Activated CD4-positive, alpha-beta T cell treated with anti-CD3 and anti-CD28 coated beads, Interleukin-2, amount 50 U/mL, for 48 hours (primary cell): ENCODE measurements at regions not wholly inside any gene's neighbourhood (a gene's known extent, or its start where the extent isn't known, plus 50 kb on each side); places are given as distances from the start of the nearest gene placed in this dataset.
"Not testable (repeated sequence)": the region's sequence is repeated elsewhere in the genome, so short reads cannot be mapped to it uniquely, and the experiment has no call there.

Source experiments
- DNase-seq, 2 experiments: peaks; one replicate each; pipeline ENCODE4 v3.0.0-alpha.2; 2020

GRCh38 chr14:85911044-85911443 lies 381.1 kb downstream of the FLRT2 start:
- no peak for DNase-seq

GRCh38 chr14:85909581-85909980 lies 379.6 kb downstream of the FLRT2 start:
- no peak for DNase-seq

- no peak for DNase-seq
Observed at GRCh38 chr14:85907536-85907935, 377.6 kb downstream of the FLRT2 start.

- no peak for DNase-seq
Observed at GRCh38 chr14:85897808-85898207, 367.9 kb downstream of the FLRT2 start.

GRCh38 chr14:85895603-85896002 lies 365.7 kb downstream of the FLRT2 start:
- no peak for DNase-seq

GRCh38 chr14:85892251-85892650 lies 362.3 kb downstream of the FLRT2 start:
- DNase-seq = no peak

- no peak for DNase-seq
Observed at GRCh38 chr14:85883966-85884365, 354.0 kb downstream of the FLRT2 start.

- no peak for DNase-seq
Observed at GRCh38 chr14:85883101-85883500, 353.2 kb downstream of the FLRT2 start.

GRCh38 chr14:85881935-85882334 lies 352.0 kb downstream of the FLRT2 start:
- DNase-seq = no peak

- DNase-seq = no peak
Observed at GRCh38 chr14:85878874-85879273, 348.9 kb downstream of the FLRT2 start.

GRCh38 chr14:85873006-85873405 lies 343.1 kb downstream of the FLRT2 start:
- no peak for DNase-seq

GRCh38 chr14:85867450-85867849 lies 337.5 kb downstream of the FLRT2 start:
- DNase-seq = no peak

GRCh38 chr14:85865701-85866100 lies 335.8 kb downstream of the FLRT2 start:
- DNase-seq = no peak

GRCh38 chr14:85858634-85859033 lies 328.7 kb downstream of the FLRT2 start:
- no peak for DNase-seq

GRCh38 chr14:85856430-85856829 lies 326.5 kb downstream of the FLRT2 start:
- DNase-seq = no peak

GRCh38 chr14:85853996-85854526 lies 324.1 kb downstream of the FLRT2 start:
- DNase-seq = no peak

GRCh38 chr14:85852906-85853305 lies 323.0 kb downstream of the FLRT2 start:
- no peak for DNase-seq

- DNase-seq = not testable (repeated sequence)
Observed at GRCh38 chr14:85852123-85852522, 322.2 kb downstream of the FLRT2 start.

GRCh38 chr14:85830549-85830948 lies 300.6 kb downstream of the FLRT2 start:
- not testable (repeated sequence) for DNase-seq

- not testable (repeated sequence) for DNase-seq
Observed at GRCh38 chr14:85829601-85830000, 299.7 kb downstream of the FLRT2 start.

GRCh38 chr14:85824526-85824925 lies 294.6 kb downstream of the FLRT2 start:
- DNase-seq = no peak

- DNase-seq = no peak
Observed at GRCh38 chr14:85822236-85822635, 292.3 kb downstream of the FLRT2 start.

GRCh38 chr14:85817430-85817829 lies 287.5 kb downstream of the FLRT2 start:
- no peak for DNase-seq

- DNase-seq = no peak
Observed at GRCh38 chr14:85813040-85813439, 283.1 kb downstream of the FLRT2 start.

GRCh38 chr14:85811340-85811739 lies 281.4 kb downstream of the FLRT2 start:
- no peak for DNase-seq

GRCh38 chr14:85799668-85800067 lies 269.7 kb downstream of the FLRT2 start:
- DNase-seq = no peak
